Keratinocyte (primary cell): ENCODE measurements at regions not wholly inside any gene's neighbourhood (a gene's known extent, or its start where the extent isn't known, plus 50 kb on each side); places are given as distances from the start of the nearest gene placed in this dataset.

Experiments
- DNase-seq: peaks from one replicate; pipeline ENCODE4 v3.0.0-alpha.2; 2011; ENCODE audit warnings: low read depth, missing footprints, low spot score
- FAIRE-seq: peaks from 2 replicates; lab custom pipeline; 2011; peaks lifted over from hg19 to GRCh38; lab: Jason Lieb, UNC
- H2AFZ ChIP-seq: 2 replicates; pipeline ENCODE4 v1.6.0; 2012; ENCODE audit warnings: low read length, control low read depth, inconsistent platforms; ENCODE audit not compliant: control insufficient read depth
- H3K27ac ChIP-seq: 2 replicates; pipeline ENCODE4 v1.5.1; 2011; ENCODE audit warnings: low read length; ENCODE audit not compliant: control insufficient read depth, insufficient read depth
- H3K27me3 ChIP-seq: 3 replicates; pipeline ENCODE4 v1.6.0; 2011; ENCODE audit warnings: low read length; ENCODE audit not compliant: control insufficient read depth, insufficient read depth; ENCODE audit errors: extremely low read depth
- H3K36me3 ChIP-seq, 2 experiments: 2 replicates in 1 of 2; 3 replicates in 1 of 2; pipeline ENCODE4 v1.5.1; 2011; ENCODE audit warnings: low read length in 2 of 2, mild to moderate bottlenecking in 1 of 2; ENCODE audit not compliant: control insufficient read depth in 2 of 2, insufficient read depth in 2 of 2; ENCODE audit errors: extremely low read depth in 1 of 2
- H3K4me1 ChIP-seq: 3 replicates; pipeline ENCODE4 v1.5.1; 2011; ENCODE audit warnings: low read length; ENCODE audit not compliant: control insufficient read depth, insufficient read depth; ENCODE audit errors: extremely low read depth
- H3K4me2 ChIP-seq: 3 replicates; pipeline ENCODE4 v1.6.0; 2011; ENCODE audit warnings: low read depth, low read length; ENCODE audit not compliant: control insufficient read depth, insufficient read depth; ENCODE audit errors: extremely low read depth
- H3K4me3 ChIP-seq, 3 experiments: fragments of 200-600 bp in 1 of 3; sonication (generic) in 1 of 3; 2 replicates in 2 of 3; 3 replicates in 1 of 3; pipeline ENCODE4 v1.5.1; 2011 to 2016; ENCODE audit warnings: low read length in 3 of 3, mild to moderate bottlenecking in 3 of 3, control low read depth in 2 of 3, inconsistent platforms in 1 of 3, low read depth in 1 of 3, mixed read lengths in 1 of 3, mixed run types in 1 of 3, moderate library complexity in 1 of 3; ENCODE audit not compliant: control insufficient read depth in 2 of 3, insufficient read depth in 2 of 3; ENCODE audit errors: extremely low read depth in 1 of 3
- H3K79me2 ChIP-seq: 2 replicates; pipeline ENCODE4 v1.6.0; 2012; ENCODE audit warnings: low read length; ENCODE audit not compliant: control insufficient read depth, insufficient read depth
- H3K9ac ChIP-seq: 3 replicates; pipeline ENCODE4 v1.6.0; 2011; ENCODE audit warnings: low read length; ENCODE audit not compliant: control insufficient read depth, insufficient read depth; ENCODE audit errors: extremely low read depth
- H3K9me1 ChIP-seq: 3 replicates; pipeline ENCODE4 v1.6.0; 2011; ENCODE audit warnings: low read length; ENCODE audit not compliant: control insufficient read depth, insufficient read depth; ENCODE audit errors: extremely low read depth
- H3K9me3 ChIP-seq: 2 replicates; pipeline ENCODE4 v1.5.1; 2012; ENCODE audit warnings: low read depth, low read length; ENCODE audit not compliant: control insufficient read depth
- H4K20me1 ChIP-seq: 3 replicates; pipeline ENCODE4 v1.6.0; 2011; ENCODE audit warnings: low read length; ENCODE audit not compliant: control insufficient read depth, insufficient read depth; ENCODE audit errors: extremely low read depth
- EZH2 ChIP-seq: IDR thresholded peaks from one replicate; pipeline ENCODE4 v1.6.1; 2012; ENCODE audit warnings: inconsistent platforms, mild to moderate bottlenecking, low read length, moderate library complexity
- dilution Hi-C: fragments of 300-500 bp; cut with MboI; formaldehyde crosslinking; loops from one replicate; pipeline ENCODE4 v1.7.0; 2020; ENCODE audit warnings: low sequenced_read_pairs; ENCODE audit not compliant: extremely low pct_ligation_motif_present
- TF ChIP-seq, protein P1 (sequence below), 3 experiments: IDR thresholded peaks in 1 of 3; conservative IDR thresholded peaks in 1 of 3; optimal IDR thresholded peaks in 1 of 3; 2 replicates in 2 of 3; 3 replicates in 1 of 3; pipeline versions ENCODE3 to v1.5.1; 2011; ENCODE audit warnings: low read length in 3 of 3, mild to moderate bottlenecking in 3 of 3, moderate library complexity in 2 of 3, control low read depth in 1 of 3, inconsistent platforms in 1 of 3; ENCODE audit not compliant: insufficient read depth in 2 of 3; ENCODE audit errors: extremely low read depth in 1 of 3

DNA sequence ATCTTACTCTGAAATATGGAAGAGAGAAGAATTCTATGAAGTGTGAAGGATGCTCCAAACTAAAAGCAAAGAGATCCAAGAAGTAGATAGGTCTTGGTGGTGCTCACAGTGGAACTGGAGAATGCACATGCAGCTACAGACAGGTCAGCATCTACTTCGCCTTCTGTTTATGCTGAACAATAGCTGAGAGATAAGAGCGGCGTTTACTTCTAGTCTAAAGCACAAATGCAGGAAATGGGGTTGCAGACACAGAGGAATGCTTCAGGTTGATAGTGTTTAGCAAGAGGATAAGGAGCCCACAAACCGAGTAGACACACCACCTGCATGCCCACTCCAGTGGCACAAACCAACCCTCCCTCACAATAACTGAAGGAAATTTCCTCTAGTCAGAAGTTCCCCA, 180.0 kb upstream of the RGMB start:
- no peaks in the 10 kb centered on the region for H3K4me1 ChIP-seq
- no peaks in the 10 kb centered on the region for H3K9me1 ChIP-seq
- no peak overlapping the region for H2AFZ ChIP-seq
- no peaks in the 10 kb centered on the region for H3K36me3 ChIP-seq
- DNase-seq (no peak), FAIRE-seq (no peak)
- no peaks in the 10 kb centered on the region for H4K20me1 ChIP-seq
- no peaks in the 10 kb centered on the region for H3K9me3 ChIP-seq
- no peak overlapping the region for H3K4me2 ChIP-seq
- H3K27me3 ChIP-seq, result no peaks in the 10 kb centered on the region
- no peak overlapping the region for H3K9ac ChIP-seq
- no peak for TF ChIP-seq EZH2
- TF ChIP-seq, protein P1, sequence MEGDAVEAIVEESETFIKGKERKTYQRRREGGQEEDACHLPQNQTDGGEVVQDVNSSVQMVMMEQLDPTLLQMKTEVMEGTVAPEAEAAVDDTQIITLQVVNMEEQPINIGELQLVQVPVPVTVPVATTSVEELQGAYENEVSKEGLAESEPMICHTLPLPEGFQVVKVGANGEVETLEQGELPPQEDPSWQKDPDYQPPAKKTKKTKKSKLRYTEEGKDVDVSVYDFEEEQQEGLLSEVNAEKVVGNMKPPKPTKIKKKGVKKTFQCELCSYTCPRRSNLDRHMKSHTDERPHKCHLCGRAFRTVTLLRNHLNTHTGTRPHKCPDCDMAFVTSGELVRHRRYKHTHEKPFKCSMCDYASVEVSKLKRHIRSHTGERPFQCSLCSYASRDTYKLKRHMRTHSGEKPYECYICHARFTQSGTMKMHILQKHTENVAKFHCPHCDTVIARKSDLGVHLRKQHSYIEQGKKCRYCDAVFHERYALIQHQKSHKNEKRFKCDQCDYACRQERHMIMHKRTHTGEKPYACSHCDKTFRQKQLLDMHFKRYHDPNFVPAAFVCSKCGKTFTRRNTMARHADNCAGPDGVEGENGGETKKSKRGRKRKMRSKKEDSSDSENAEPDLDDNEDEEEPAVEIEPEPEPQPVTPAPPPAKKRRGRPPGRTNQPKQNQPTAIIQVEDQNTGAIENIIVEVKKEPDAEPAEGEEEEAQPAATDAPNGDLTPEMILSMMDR (optimal IDR thresholded peaks at IDR 0.05 in 1 of 3, IDR thresholded peaks at IDR 0.05 in 1 of 3, conservative IDR thresholded peaks at IDR 0.05 in 1 of 3; ENCODE audit: extremely low read depth in 1 of 3, insufficient read depth in 2 of 3, low read length in 3 of 3), result no peak
- H3K4me3 ChIP-seq, result no peak overlapping the region
- no peaks in the 10 kb centered on the region for H3K79me2 ChIP-seq
- no peak overlapping the region for H3K27ac ChIP-seq
- dilution Hi-C loops, result no loop called here

DNA sequence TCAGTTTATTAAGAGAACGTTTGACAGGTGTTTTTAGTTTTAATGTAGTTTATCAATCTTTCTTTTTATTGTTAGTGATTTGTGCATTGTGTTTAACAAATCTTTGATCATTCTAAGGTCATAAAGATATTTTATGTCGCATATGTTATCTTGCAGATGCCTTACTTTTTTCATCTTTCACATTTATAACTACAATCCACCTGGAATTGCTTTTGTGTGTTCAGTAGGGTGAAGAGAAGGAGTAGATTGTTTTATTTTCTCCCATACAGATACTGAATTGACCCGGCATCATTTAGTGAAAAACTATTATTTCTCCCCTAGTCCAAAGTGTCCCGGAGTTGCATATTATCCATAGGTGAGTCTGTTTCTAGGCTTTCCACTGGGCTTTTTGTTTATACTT, 179.4 kb upstream of the RGMB start:
- Histone ChIP-seq H3K79me2 (no peaks in the 10 kb centered on the region), H3K9me3 (no peaks in the 10 kb centered on the region), H3K4me1 (no peaks in the 10 kb centered on the region), H3K4me3 (no peak overlapping the region), H3K9me1 (no peaks in the 10 kb centered on the region), H3K27me3 (no peaks in the 10 kb centered on the region), H3K36me3 (no peaks in the 10 kb centered on the region), H3K9ac (no peak overlapping the region), H3K4me2 (no peak overlapping the region), H4K20me1 (no peaks in the 10 kb centered on the region), H2AFZ (no peak overlapping the region), H3K27ac (no peak overlapping the region)
- no peak for TF ChIP-seq EZH2
- TF ChIP-seq, protein P1 (optimal IDR thresholded peaks at IDR 0.05 in 1 of 3, IDR thresholded peaks at IDR 0.05 in 1 of 3, conservative IDR thresholded peaks at IDR 0.05 in 1 of 3; ENCODE audit: extremely low read depth in 1 of 3, insufficient read depth in 2 of 3, low read length in 3 of 3), result no peak
- no peak for FAIRE-seq
- dilution Hi-C loops, result no loop called here
- no peak for DNase-seq
